Tibial nerve (tissue), 4 donors: ENCODE measurements at regions not wholly inside any gene's neighbourhood (a gene's known extent, or its start where the extent isn't known, plus 50 kb on each side); places are given as distances from the start of the nearest gene placed in this dataset.

Experiments used
- DNase-seq, 2 donors: peaks; one replicate each; pipeline ENCODE4 v3.0.0-alpha.2; 2019; ENCODE audit warnings: low spot score in 2 of 2
- H3K27ac ChIP-seq, 4 donors: fragments of 200-600 bp; sonication (generic) in 3 of 4; one replicate each; pipeline ENCODE4 v1.5.1; 2017 to 2019; ENCODE audit warnings: mild to moderate bottlenecking in 1 of 4
- H3K27me3 ChIP-seq, 2 donors: fragments of 200-600 bp; sonication (generic) in 1 of 2; one replicate each; pipeline versions ENCODE4 v1.5.1 to v1.6.0; 2017 to 2019
- H3K36me3 ChIP-seq, 3 donors: fragments of 200-600 bp; sonication (generic); one replicate each; pipeline ENCODE4 v1.5.1; 2018 to 2019
- H3K4me1 ChIP-seq, 4 donors: fragments of 200-600 bp; sonication (generic) in 3 of 4; one replicate each; pipeline ENCODE4 v1.5.1; 2017 to 2019
- H3K4me3 ChIP-seq, 4 donors: fragments of 200-600 bp; sonication (generic) in 3 of 4; one replicate each; pipeline ENCODE4 v1.5.1; 2017 to 2019; ENCODE audit warnings: mild to moderate bottlenecking in 1 of 4, moderate library complexity in 1 of 4
- H3K9me3 ChIP-seq, 4 donors: fragments of 200-600 bp; sonication (generic) in 3 of 4; one replicate each; pipeline ENCODE4 v1.5.1; 2017 to 2019
- CTCF ChIP-seq, 5 experiments: fragments of 200-600 bp in 3 of 5; fragments of 450-650 bp in 2 of 5; sonication (generic) in 3 of 5; IDR thresholded peaks; one replicate each; pipeline ENCODE4 v1.5.1; 2016 to 2019; ENCODE audit warnings: antibody characterized with exemption in 5 of 5, mild to moderate bottlenecking in 3 of 5, moderate library complexity in 2 of 5
- EP300 ChIP-seq, 2 donors: sonication (generic); formaldehyde crosslinking; IDR thresholded peaks; one replicate each; pipeline ENCODE4 v1.6.1; 2017; ENCODE audit warnings: antibody characterized with exemption in 2 of 2, mild to moderate bottlenecking in 1 of 2
- POLR2A ChIP-seq, 2 donors: fragments of 450-650 bp; IDR thresholded peaks; one replicate each; pipeline ENCODE4 v1.6.1; 2017; ENCODE audit warnings: antibody characterized with exemption in 2 of 2, mild to moderate bottlenecking in 2 of 2, moderate library complexity in 2 of 2
- WGBS, 2 donors: methylation state at CpG; one replicate each; pipeline ENCODE4 v1.1.5; 2018; 5-methylcytosine and 5-hydroxymethylcytosine counted together

- WGBS, 2 donors, result 82 to 92% methylated on average over 1 of the region's 1 CpG
- H3K27ac ChIP-seq, result no peak overlapping the region
- H3K4me3 ChIP-seq, result no peak overlapping the region
- H3K36me3 ChIP-seq, result no peaks in the 10 kb centered on the region
- no peak for DNase-seq
- no peak for TF ChIP-seq EP300 (IDR thresholded peaks at IDR 0.05)
- no peak for TF ChIP-seq CTCF (IDR thresholded peaks at IDR 0.05)
- TF ChIP-seq POLR2A (IDR thresholded peaks at IDR 0.05), result no peak
- no peaks in the 10 kb centered on the region for H3K4me1 ChIP-seq
- no peaks in the 10 kb centered on the region for H3K27me3 ChIP-seq
- no peaks in the 10 kb centered on the region for H3K9me3 ChIP-seq
These were observed 164.5 kb downstream of the IFI44 start for GRCh38 chr1:78814176-78814575.

GRCh38 chr1:78825561-78825960 lies 175.9 kb downstream of the IFI44 start:
- 87 to 88% methylated on average over 2 of the region's 2 CpGs for WGBS, 2 donors
- H3K27me3 ChIP-seq, result no peaks in the 10 kb centered on the region
- H3K36me3 ChIP-seq, result no peaks in the 10 kb centered on the region
- no peak overlapping the region for H3K4me3 ChIP-seq
- no peak overlapping the region for H3K27ac ChIP-seq
- no peak for DNase-seq
- no peaks in the 10 kb centered on the region for H3K4me1 ChIP-seq
- no peaks in the 10 kb centered on the region for H3K9me3 ChIP-seq
- TF ChIP-seq CTCF (IDR thresholded peaks at IDR 0.05) (no peak), EP300 (IDR thresholded peaks at IDR 0.05) (no peak), POLR2A (IDR thresholded peaks at IDR 0.05) (no peak)

- no peak for DNase-seq
- Histone ChIP-seq H3K27ac (no peak overlapping the region), H3K4me3 (no peak overlapping the region), H3K4me1 (no peaks in the 10 kb centered on the region), H3K36me3 (no peaks in the 10 kb centered on the region), H3K9me3 (no peaks in the 10 kb centered on the region), H3K27me3 (no peaks in the 10 kb centered on the region)
- TF ChIP-seq EP300 (IDR thresholded peaks at IDR 0.05), result no peak
- no peak for TF ChIP-seq CTCF (IDR thresholded peaks at IDR 0.05)
- TF ChIP-seq POLR2A (IDR thresholded peaks at IDR 0.05), result no peak
- WGBS, 2 donors, result 80 to 84% methylated on average over 4 of the region's 4 CpGs
These were observed 176.9 kb downstream of the ADGRL4 start for GRCh38 chr1:78829644-78830043.

- DNase-seq, result no peak
- WGBS, 2 donors, result 77 to 83% methylated on average over 1 of the region's 1 CpG
These were observed 176.2 kb downstream of the ADGRL4 start for GRCh38 chr1:78830321-78830720.

GRCh38 chr1:78831731-78832360 lies 174.7 kb downstream of the ADGRL4 start:
- DNase-seq, result no peak
- 76 to 82% methylated on average over 3 of the region's 3 CpGs for WGBS, 2 donors
- Histone ChIP-seq H3K27me3 (no peaks in the 10 kb centered on the region), H3K4me1 (peaks cover 0 to 3% (median 0%) of the 10 kb centered on the region in 4 donors), H3K9me3 (no peaks in the 10 kb centered on the region), H3K4me3 (no peak overlapping the region), H3K27ac (no peak overlapping the region), H3K36me3 (no peaks in the 10 kb centered on the region)
- TF ChIP-seq CTCF (IDR thresholded peaks at IDR 0.05), result no peak
- no peak for TF ChIP-seq POLR2A (IDR thresholded peaks at IDR 0.05)
- no peak for TF ChIP-seq EP300 (IDR thresholded peaks at IDR 0.05)

More at GRCh38 chr1:78830321-78830720, 176.2 kb downstream of the ADGRL4 start:
- Histone ChIP-seq H3K4me1 (no peaks in the 10 kb centered on the region), H3K4me3 (no peak overlapping the region), H3K27ac (no peak overlapping the region), H3K36me3 (no peaks in the 10 kb centered on the region), H3K9me3 (no peaks in the 10 kb centered on the region), H3K27me3 (no peaks in the 10 kb centered on the region)
- TF ChIP-seq EP300 (IDR thresholded peaks at IDR 0.05) (no peak), CTCF (IDR thresholded peaks at IDR 0.05) (no peak)
